Activated T-helper 2 cell treated with anti-CD3 and anti-CD28 coated beads, Interferon-gamma antibody, Interleukin-2, Interleukin-4, amounts not matched to agents 10 μg/mL and 5 μg/mL and 100 μg/mL, durations not matched to agents 14 hours and 24 hours and 36 hours (primary cell): ENCODE measurements at regions not wholly inside any gene's neighbourhood (a gene's known extent, or its start where the extent isn't known, plus 50 kb on each side); places are given as distances from the start of the nearest gene placed in this dataset.

ENCODE experiments used
- DNase-seq: peaks from one replicate; pipeline ENCODE4 v3.0.0; 2021; ENCODE audit warnings: low spot score
- H3K27ac Mint-ChIP-seq: one replicate; pipeline ENCODE4 v1.8.0; 2021; ENCODE audit warnings: mixed read lengths
- H3K27me3 Mint-ChIP-seq: one replicate; pipeline ENCODE4 v1.8.0; 2021; ENCODE audit warnings: low read depth, mixed read lengths
- H3K36me3 Mint-ChIP-seq: one replicate; pipeline ENCODE4 v1.8.0; 2021; ENCODE audit warnings: low read depth, mixed read lengths
- H3K4me1 Mint-ChIP-seq: one replicate; pipeline ENCODE4 v1.8.0; 2021; ENCODE audit warnings: low read depth, mixed read lengths
- H3K4me3 Mint-ChIP-seq: one replicate; pipeline ENCODE4 v1.8.0; 2021; ENCODE audit warnings: low read depth, mild to moderate bottlenecking, moderate library complexity, mixed read lengths
- H3K9me3 Mint-ChIP-seq: one replicate; pipeline ENCODE4 v1.8.0; 2021; ENCODE audit warnings: mixed read lengths
- intact Hi-C: fragments of 100-400 bp; cut with micrococcal nuclease; formaldehyde crosslinking; loops from one replicate; pipeline ENCODE4 v1.15.1; 2023

- H3K27ac Mint-ChIP-seq, result no peak overlapping the region
- no peaks in the 10 kb centered on the region for H3K27me3 Mint-ChIP-seq
- peaks cover 18% of the 10 kb centered on the region for H3K9me3 Mint-ChIP-seq
- no peak overlapping the region for H3K4me3 Mint-ChIP-seq
- intact Hi-C loops, result no loop called here
- H3K36me3 Mint-ChIP-seq, result no peaks in the 10 kb centered on the region
- no peaks in the 10 kb centered on the region for H3K4me1 Mint-ChIP-seq
- DNase-seq, result no peak
Measured at GRCh38 chr13:63199508-63199907, 1783.9 kb upstream of the PCDH20 start.

GRCh38 chr13:63198071-63198470 lies 1782.4 kb upstream of the PCDH20 start:
- no peak for DNase-seq
- Mint-ChIP-seq H3K36me3 (no peaks in the 10 kb centered on the region), H3K4me1 (no peaks in the 10 kb centered on the region), H3K4me3 (no peak overlapping the region), H3K9me3 (peaks cover 13% of the 10 kb centered on the region), H3K27me3 (no peaks in the 10 kb centered on the region), H3K27ac (no peak overlapping the region)
- intact Hi-C loops, result no loop called here

- H3K27me3 Mint-ChIP-seq, result no peaks in the 10 kb centered on the region
- H3K36me3 Mint-ChIP-seq, result no peaks in the 10 kb centered on the region
- H3K4me3 Mint-ChIP-seq, result no peak overlapping the region
- no peak for DNase-seq
- H3K4me1 Mint-ChIP-seq, result no peaks in the 10 kb centered on the region
- intact Hi-C loops, result no loop called here
- no peak overlapping the region for H3K27ac Mint-ChIP-seq
- peaks cover 12% of the 10 kb centered on the region for H3K9me3 Mint-ChIP-seq
Measured at GRCh38 chr13:63195726-63196125, 1780.1 kb upstream of the PCDH20 start.

DNA sequence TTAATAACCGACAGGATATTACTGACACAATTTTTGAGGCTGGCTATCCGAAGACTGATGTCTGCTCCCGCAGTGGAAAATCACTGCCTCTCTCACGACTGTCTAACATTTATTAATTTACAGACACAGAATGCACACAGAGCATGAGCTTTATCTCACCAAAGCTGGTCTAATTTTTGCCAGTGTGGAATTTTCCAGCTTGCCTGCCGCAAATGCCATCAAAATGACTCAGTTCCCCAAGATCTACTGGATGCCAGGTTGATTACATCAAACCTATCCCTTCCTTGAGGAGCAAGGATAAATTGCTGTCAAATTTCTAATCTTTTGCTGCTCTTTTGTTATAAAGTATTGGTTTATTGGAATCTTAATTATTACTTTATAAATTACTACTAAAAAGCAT lies 1775.1 kb upstream of the PCDH20 start:
- intact Hi-C loops, result no loop called here
- Mint-ChIP-seq H3K27ac (no peak overlapping the region), H3K27me3 (no peaks in the 10 kb centered on the region), H3K36me3 (no peaks in the 10 kb centered on the region), H3K4me3 (no peak overlapping the region), H3K9me3 (peaks cover 18% of the 10 kb centered on the region), H3K4me1 (no peaks in the 10 kb centered on the region)
- DNase-seq, result no peak

- intact Hi-C loops, result no loop called here
- no peaks in the 10 kb centered on the region for H3K4me1 Mint-ChIP-seq
- H3K27me3 Mint-ChIP-seq, result no peaks in the 10 kb centered on the region
- peaks cover 15% of the 10 kb centered on the region for H3K9me3 Mint-ChIP-seq
- no peak for DNase-seq
- no peak overlapping the region for H3K27ac Mint-ChIP-seq
- H3K4me3 Mint-ChIP-seq, result no peak overlapping the region
- H3K36me3 Mint-ChIP-seq, result no peaks in the 10 kb centered on the region
Measured at GRCh38 chr13:63190219-63190618, 1774.6 kb upstream of the PCDH20 start.

GRCh38 chr13:63189712-63190111 lies 1774.1 kb upstream of the PCDH20 start:
- Mint-ChIP-seq H3K4me3 (no peak overlapping the region), H3K27me3 (no peaks in the 10 kb centered on the region), H3K4me1 (no peaks in the 10 kb centered on the region), H3K36me3 (no peaks in the 10 kb centered on the region), H3K9me3 (peaks cover 16% of the 10 kb centered on the region), H3K27ac (no peak overlapping the region)
- intact Hi-C loops, result no loop called here
- DNase-seq, result no peak

- Mint-ChIP-seq H3K27me3 (no peaks in the 10 kb centered on the region), H3K36me3 (no peaks in the 10 kb centered on the region), H3K4me3 (no peak overlapping the region), H3K27ac (no peak overlapping the region), H3K9me3 (peaks cover 28% of the 10 kb centered on the region), H3K4me1 (no peaks in the 10 kb centered on the region)
- intact Hi-C loops, result no loop called here
- DNase-seq, result no peak
Measured at GRCh38 chr13:63184693-63185092, 1769.0 kb upstream of the PCDH20 start.

DNA sequence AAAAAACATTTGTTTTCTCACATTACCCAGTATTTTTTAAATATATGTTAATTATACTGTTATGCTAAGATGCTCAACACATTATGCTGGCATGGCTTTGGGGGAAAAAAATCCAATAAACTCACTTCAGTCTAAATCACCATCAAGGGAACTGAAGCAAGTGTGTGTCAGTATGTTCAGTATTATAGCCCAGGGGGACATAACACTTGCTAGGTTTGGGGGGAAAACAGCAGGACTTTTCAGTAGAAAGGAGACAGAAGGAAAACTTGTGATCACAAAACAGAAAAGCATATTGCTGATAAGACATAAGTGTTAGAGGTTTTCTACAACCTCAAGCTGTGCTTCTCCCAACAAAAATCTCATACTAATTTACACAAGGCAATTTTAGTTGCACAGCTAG lies 1759.9 kb upstream of the PCDH20 start:
- no peak overlapping the region for H3K4me3 Mint-ChIP-seq
- no peaks in the 10 kb centered on the region for H3K4me1 Mint-ChIP-seq
- intact Hi-C loops, result no loop called here
- no peak overlapping the region for H3K27ac Mint-ChIP-seq
- H3K9me3 Mint-ChIP-seq, result peaks cover 33% of the 10 kb centered on the region
- H3K36me3 Mint-ChIP-seq, result no peaks in the 10 kb centered on the region
- DNase-seq, result no peak
- no peaks in the 10 kb centered on the region for H3K27me3 Mint-ChIP-seq

DNA sequence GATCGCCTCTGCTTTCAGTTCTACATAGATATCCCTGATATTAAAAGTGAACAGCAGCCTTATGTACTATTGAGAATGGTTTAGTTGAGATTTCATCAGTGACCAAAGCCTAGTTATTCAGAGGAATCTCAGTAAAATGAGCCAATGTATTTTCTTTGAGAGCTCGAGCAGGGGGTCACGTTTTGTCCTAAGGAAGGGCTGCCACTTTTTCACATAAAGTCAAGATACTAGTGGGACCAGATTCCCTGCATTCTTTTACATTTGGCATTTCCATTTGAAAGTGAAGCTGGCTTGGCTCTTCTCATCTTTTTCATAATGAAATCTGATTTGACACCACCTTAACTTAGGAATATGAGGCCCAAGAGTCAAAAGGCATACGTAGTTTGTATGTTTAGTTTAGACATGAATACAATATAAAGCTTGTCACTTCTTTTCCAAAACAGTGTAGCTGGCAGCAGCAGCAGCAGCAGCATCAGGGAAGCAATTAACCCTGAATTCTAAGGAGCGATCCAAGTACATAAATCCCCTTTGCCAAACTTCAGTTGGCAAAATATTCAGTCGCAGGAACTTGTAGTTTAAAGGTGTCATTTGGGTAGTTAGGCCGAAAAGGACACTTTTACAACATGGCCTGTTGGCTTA lies 1752.2 kb upstream of the PCDH20 start:
- H3K4me3 Mint-ChIP-seq, result no peak overlapping the region
- intact Hi-C loops, result no loop called here
- no peak for DNase-seq
- H3K27ac Mint-ChIP-seq, result no peak overlapping the region
- no peaks in the 10 kb centered on the region for H3K27me3 Mint-ChIP-seq
- peaks cover 14% of the 10 kb centered on the region for H3K9me3 Mint-ChIP-seq
- H3K4me1 Mint-ChIP-seq, result no peaks in the 10 kb centered on the region
- H3K36me3 Mint-ChIP-seq, result no peaks in the 10 kb centered on the region

DNA sequence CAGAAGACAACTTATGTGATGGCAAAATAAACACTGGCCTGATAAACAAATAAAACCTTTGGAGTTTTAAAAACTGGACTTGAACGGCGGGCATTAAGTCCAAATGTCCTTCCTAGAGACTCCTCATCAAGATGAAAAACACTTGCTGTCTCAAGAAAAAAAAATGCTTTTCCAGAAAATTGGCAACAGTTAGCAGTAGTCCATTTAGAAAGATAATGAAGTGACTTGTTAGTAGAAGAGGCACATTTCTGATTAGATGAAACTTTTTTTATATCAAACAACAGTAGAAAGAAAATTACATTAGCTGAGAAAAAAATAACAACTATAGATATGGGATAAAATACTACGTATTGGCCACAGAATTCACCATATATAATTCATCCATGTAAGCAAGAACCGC lies 1750.7 kb upstream of the PCDH20 start:
- H3K4me1 Mint-ChIP-seq, result no peaks in the 10 kb centered on the region
- no peak overlapping the region for H3K27ac Mint-ChIP-seq
- H3K36me3 Mint-ChIP-seq, result no peaks in the 10 kb centered on the region
- DNase-seq, result no peak
- H3K9me3 Mint-ChIP-seq, result peaks cover 21% of the 10 kb centered on the region
- no peak overlapping the region for H3K4me3 Mint-ChIP-seq
- no peaks in the 10 kb centered on the region for H3K27me3 Mint-ChIP-seq
- intact Hi-C loops, result no loop called here

GRCh38 chr13:63163903-63164302 lies 1748.3 kb upstream of the PCDH20 start:
- Mint-ChIP-seq H3K27ac (no peak overlapping the region), H3K9me3 (peaks cover 19% of the 10 kb centered on the region), H3K27me3 (no peaks in the 10 kb centered on the region), H3K4me1 (no peaks in the 10 kb centered on the region), H3K36me3 (no peaks in the 10 kb centered on the region), H3K4me3 (no peak overlapping the region)
- intact Hi-C loops, result no loop called here
- DNase-seq, result no peak

DNA sequence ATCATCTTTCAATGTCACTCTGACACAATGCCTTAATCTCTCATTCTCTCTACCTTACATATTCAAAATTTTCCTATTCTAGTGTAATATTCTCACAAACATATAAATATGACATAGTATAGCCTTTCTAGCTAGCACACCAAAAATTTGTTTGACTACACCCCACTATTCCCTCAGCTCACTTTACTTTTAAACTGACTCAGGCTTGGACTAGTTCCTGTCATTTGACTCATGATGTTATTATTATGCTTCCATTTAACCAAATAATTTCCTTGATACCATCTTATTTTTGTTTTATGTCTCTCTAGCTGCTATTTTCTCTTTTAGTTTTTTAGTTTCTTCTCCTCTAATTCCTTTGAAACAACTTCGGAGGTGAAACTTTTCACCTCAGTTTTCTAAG lies 1745.6 kb upstream of the PCDH20 start:
- Mint-ChIP-seq H3K4me1 (no peaks in the 10 kb centered on the region), H3K9me3 (peaks cover 33% of the 10 kb centered on the region), H3K4me3 (no peak overlapping the region), H3K36me3 (no peaks in the 10 kb centered on the region), H3K27ac (no peak overlapping the region), H3K27me3 (no peaks in the 10 kb centered on the region)
- no peak for DNase-seq
- intact Hi-C loops, result no loop called here

DNA sequence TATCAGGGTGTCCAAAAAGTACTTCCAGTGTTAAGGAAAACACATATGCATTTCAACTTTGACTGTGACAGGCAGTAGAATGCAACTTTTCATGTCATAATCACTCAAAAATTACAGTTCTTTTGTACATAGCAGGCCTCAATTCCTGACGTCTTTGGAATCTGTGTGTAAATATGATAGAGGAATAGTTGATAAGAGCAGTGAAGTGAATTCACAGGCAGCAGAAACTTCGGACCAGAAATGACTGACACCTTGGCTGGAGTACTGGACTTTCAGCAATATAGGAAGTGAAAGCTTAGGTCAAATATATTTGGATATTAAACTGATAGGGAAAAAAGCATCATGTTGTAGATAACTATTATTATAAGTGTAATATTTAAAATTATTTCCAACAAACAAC lies 1741.2 kb upstream of the PCDH20 start:
- no peaks in the 10 kb centered on the region for H3K36me3 Mint-ChIP-seq

GRCh38 chr13:63149375-63149774 lies 1733.7 kb upstream of the PCDH20 start:
- no peak overlapping the region for H3K4me3 Mint-ChIP-seq
- H3K27ac Mint-ChIP-seq, result no peak overlapping the region
- no peaks in the 10 kb centered on the region for H3K4me1 Mint-ChIP-seq
- H3K9me3 Mint-ChIP-seq, result peaks cover 22% of the 10 kb centered on the region
- H3K36me3 Mint-ChIP-seq, result no peaks in the 10 kb centered on the region
- DNase-seq, result no peak
- intact Hi-C loops, result no loop called here
- no peaks in the 10 kb centered on the region for H3K27me3 Mint-ChIP-seq

More for the DNA sequence above, 1741.2 kb upstream of the PCDH20 start:
- H3K4me1 Mint-ChIP-seq, result no peaks in the 10 kb centered on the region
- intact Hi-C loops, result no loop called here
- H3K4me3 Mint-ChIP-seq, result no peak overlapping the region
- no peak for DNase-seq
- no peak overlapping the region for H3K27ac Mint-ChIP-seq
- H3K27me3 Mint-ChIP-seq, result no peaks in the 10 kb centered on the region
- peaks cover 32% of the 10 kb centered on the region for H3K9me3 Mint-ChIP-seq
